Chondrocyte (in vitro differentiated cells): ENCODE measurements at regions not wholly inside any gene's neighbourhood (a gene's known extent, or its start where the extent isn't known, plus 50 kb on each side); places are given as distances from the start of the nearest gene placed in this dataset.

Experiments used
- DNase-seq: peaks from one replicate; pipeline ENCODE4 v3.0.0; 2021; ENCODE audit warnings: mixed read lengths, low spot score
- H3K27ac Mint-ChIP-seq: one replicate; pipeline ENCODE4 v1.8.0; 2021; ENCODE audit warnings: mild to moderate bottlenecking, moderate library complexity, mixed read lengths; ENCODE audit not compliant: unreplicated experiment
- H3K27me3 Mint-ChIP-seq: 2 replicates; pipeline ENCODE4 v1.8.0; 2021; ENCODE audit warnings: low read depth, mixed read lengths
- H3K36me3 Mint-ChIP-seq: 2 replicates; pipeline ENCODE4 v1.8.0; 2021; ENCODE audit warnings: low read depth, mixed read lengths
- H3K4me1 Mint-ChIP-seq: 2 replicates; pipeline ENCODE4 v1.8.0; 2021; ENCODE audit warnings: low read depth, mild to moderate bottlenecking, mixed read lengths
- H3K4me3 Mint-ChIP-seq: one replicate; pipeline ENCODE4 v1.8.0; 2021; ENCODE audit warnings: mild to moderate bottlenecking, moderate library complexity, mixed read lengths; ENCODE audit not compliant: unreplicated experiment
- H3K9me3 Mint-ChIP-seq: 2 replicates; pipeline ENCODE4 v1.8.0; 2021; ENCODE audit warnings: low read depth, mixed read lengths
- TF ChIP-seq, protein P1 (sequence below): fragments of 200-600 bp; sonication (generic); IDR thresholded peaks from 2 replicates; pipeline ENCODE4 v1.5.0; 2021; ENCODE audit warnings: antibody characterized with exemption, mild to moderate bottlenecking, moderate library complexity

GRCh38 chr6:81561731-81562130, 190.8 kb downstream of the TENT5A start:
- Mint-ChIP-seq H3K4me3 (no peak overlapping the region), H3K27me3 (no peaks in the 10 kb centered on the region), H3K9me3 (no peaks in the 10 kb centered on the region), H3K27ac (no peak overlapping the region), H3K4me1 (peaks cover 31% of the 10 kb centered on the region), H3K36me3 (no peaks in the 10 kb centered on the region)
- no peak for DNase-seq
- TF ChIP-seq, protein P1, sequence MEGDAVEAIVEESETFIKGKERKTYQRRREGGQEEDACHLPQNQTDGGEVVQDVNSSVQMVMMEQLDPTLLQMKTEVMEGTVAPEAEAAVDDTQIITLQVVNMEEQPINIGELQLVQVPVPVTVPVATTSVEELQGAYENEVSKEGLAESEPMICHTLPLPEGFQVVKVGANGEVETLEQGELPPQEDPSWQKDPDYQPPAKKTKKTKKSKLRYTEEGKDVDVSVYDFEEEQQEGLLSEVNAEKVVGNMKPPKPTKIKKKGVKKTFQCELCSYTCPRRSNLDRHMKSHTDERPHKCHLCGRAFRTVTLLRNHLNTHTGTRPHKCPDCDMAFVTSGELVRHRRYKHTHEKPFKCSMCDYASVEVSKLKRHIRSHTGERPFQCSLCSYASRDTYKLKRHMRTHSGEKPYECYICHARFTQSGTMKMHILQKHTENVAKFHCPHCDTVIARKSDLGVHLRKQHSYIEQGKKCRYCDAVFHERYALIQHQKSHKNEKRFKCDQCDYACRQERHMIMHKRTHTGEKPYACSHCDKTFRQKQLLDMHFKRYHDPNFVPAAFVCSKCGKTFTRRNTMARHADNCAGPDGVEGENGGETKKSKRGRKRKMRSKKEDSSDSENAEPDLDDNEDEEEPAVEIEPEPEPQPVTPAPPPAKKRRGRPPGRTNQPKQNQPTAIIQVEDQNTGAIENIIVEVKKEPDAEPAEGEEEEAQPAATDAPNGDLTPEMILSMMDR: no peak

DNA sequence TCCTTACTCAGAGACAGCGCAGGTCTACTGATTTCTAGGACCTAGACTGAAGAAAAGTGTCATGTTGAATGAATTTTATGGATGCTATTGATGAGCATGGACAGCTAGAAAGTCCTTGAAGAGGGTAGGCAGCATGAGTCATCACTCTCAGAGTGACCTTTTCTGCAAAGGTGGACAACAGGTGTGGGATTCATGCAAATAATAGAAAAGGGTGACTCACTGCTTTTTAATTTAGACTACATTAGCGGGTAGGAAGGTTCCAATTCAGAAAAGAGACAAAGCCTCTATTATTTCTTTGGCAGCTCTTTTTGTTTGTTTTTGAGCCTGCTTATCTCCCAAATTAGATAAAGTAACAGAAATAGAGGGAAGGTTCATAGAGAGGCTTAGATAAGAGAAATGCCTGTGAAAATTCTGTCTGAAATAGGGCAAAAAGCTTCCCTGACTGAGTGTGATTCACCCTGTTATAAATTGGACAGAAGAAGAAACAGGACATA, 191.4 kb downstream of the TENT5A start:
- Mint-ChIP-seq H3K4me1 (peaks cover 34% of the 10 kb centered on the region), H3K27ac (no peak overlapping the region), H3K36me3 (no peaks in the 10 kb centered on the region), H3K4me3 (no peak overlapping the region), H3K9me3 (no peaks in the 10 kb centered on the region), H3K27me3 (no peaks in the 10 kb centered on the region)
- no peak for DNase-seq
- TF ChIP-seq, protein P1: no peak

GRCh38 chr6:81557811-81558210, 194.7 kb downstream of the TENT5A start:
- DNase-seq: no peak
- peaks cover 28% of the 10 kb centered on the region for H3K4me1 Mint-ChIP-seq
- no peak overlapping the region for H3K4me3 Mint-ChIP-seq
- no peaks in the 10 kb centered on the region for H3K27me3 Mint-ChIP-seq
- no peak overlapping the region for H3K27ac Mint-ChIP-seq
- TF ChIP-seq, protein P1: no peak
- H3K9me3 Mint-ChIP-seq: no peaks in the 10 kb centered on the region
- no peaks in the 10 kb centered on the region for H3K36me3 Mint-ChIP-seq

GRCh38 chr6:81556551-81556950, 195.9 kb downstream of the TENT5A start:
- Mint-ChIP-seq H3K36me3 (no peaks in the 10 kb centered on the region), H3K4me3 (no peak overlapping the region), H3K27ac (no peak overlapping the region), H3K9me3 (no peaks in the 10 kb centered on the region), H3K27me3 (no peaks in the 10 kb centered on the region), H3K4me1 (peaks cover 17% of the 10 kb centered on the region)
- DNase-seq: no peak
- TF ChIP-seq, protein P1: no peak

DNA sequence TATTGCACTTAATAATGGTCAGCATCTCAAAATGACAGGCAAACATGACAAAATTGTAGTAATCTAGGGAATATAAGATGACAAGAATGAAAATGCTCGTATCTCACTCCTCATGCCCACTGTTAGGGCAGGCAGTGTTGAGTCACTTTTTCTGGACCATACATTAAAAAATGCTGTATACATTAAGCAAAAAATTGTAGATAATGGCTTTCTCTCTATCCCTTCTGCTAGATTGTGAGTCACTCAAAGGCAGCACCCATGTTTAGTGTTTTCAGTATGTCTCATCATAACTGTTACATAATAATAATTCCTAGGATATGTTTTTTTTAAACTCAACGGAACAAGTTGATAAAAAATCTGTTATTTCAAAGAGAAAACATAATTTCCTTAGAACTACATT, 199.3 kb downstream of the TENT5A start:
- TF ChIP-seq, protein P1: no peak
- no peak overlapping the region for H3K27ac Mint-ChIP-seq

More for the DNA sequence above, 199.3 kb downstream of the TENT5A start:
- Mint-ChIP-seq H3K27me3 (no peaks in the 10 kb centered on the region), H3K9me3 (peaks cover 9% of the 10 kb centered on the region), H3K36me3 (peaks cover 6% of the 10 kb centered on the region), H3K4me3 (no peak overlapping the region), H3K4me1 (peaks cover 11% of the 10 kb centered on the region)
- no peak for DNase-seq
